Spleen (tissue), 7 donors: ENCODE measurements at regions not wholly inside any gene's neighbourhood (a gene's known extent, or its start where the extent isn't known, plus 50 kb on each side); places are given as distances from the start of the nearest gene placed in this dataset.

ENCODE experiments used
- CTCF ChIP-seq, 11 experiments: fragments of 200-600 bp in 7 of 11; fragments of 450-650 bp in 4 of 11; sonication (generic) in 4 of 11; IDR thresholded peaks in 8 of 11; conservative IDR thresholded peaks in 3 of 11; 1 replicate in 7 of 11; 2 replicates in 4 of 11; pipeline versions ENCODE4 v1.4.0 to v1.8.0; 2016 to 2021; ENCODE audit warnings: antibody characterized with exemption in 11 of 11, inconsistent platforms in 4 of 11, mild to moderate bottlenecking in 1 of 11
- POLR2A ChIP-seq, 3 donors: fragments of 450-650 bp; IDR thresholded peaks; one replicate each; pipeline ENCODE4 v1.5.1; 2017; ENCODE audit warnings: antibody characterized with exemption in 3 of 3, mild to moderate bottlenecking in 1 of 3
- donor health status: DM: no; HTN: no; CAD: no; lungs with moderate emphysema.
- donor health status: DM: no; HTN: no; CAD: no.
- donor health status: DM: no; HTN: no; CAD: no.

GRCh38 chr13:108156749-108157148 is 58.6 kb downstream of the LIG4 start:
- no peak for TF ChIP-seq CTCF (IDR thresholded peaks at IDR 0.05 in 8 of 11, conservative IDR thresholded peaks at IDR 0.05 in 3 of 11)
- TF ChIP-seq POLR2A (IDR thresholded peaks at IDR 0.05) = no peak
